Stomach (tissue), 8 donors: ENCODE measurements at regions not wholly inside any gene's neighbourhood (a gene's known extent, or its start where the extent isn't known, plus 50 kb on each side); places are given as distances from the start of the nearest gene placed in this dataset.

Experiments
- DNase-seq, 2 donors: peaks; one replicate each; pipeline versions ENCODE4 v3.0.0 to v3.0.0-alpha.2; 2013 to 2019
- H3K27ac ChIP-seq, 5 donors: fragments of 200-600 bp in 4 of 5; sonication (generic) in 4 of 5; one replicate each; pipeline ENCODE4 v1.5.1; 2013 to 2019; ENCODE audit warnings: mild to moderate bottlenecking in 1 of 5, moderate library complexity in 1 of 5
- H3K27me3 ChIP-seq, 3 donors: fragments of 200-600 bp; sonication (generic); one replicate each; pipeline ENCODE4 v1.5.1; 2017 to 2019; ENCODE audit warnings: mixed run types in 1 of 3
- H3K36me3 ChIP-seq, 4 donors: fragments of 200-600 bp; sonication (generic); 1 replicate in 3 of 4; 2 replicates in 1 of 4; pipeline ENCODE4 v1.5.1; 2016 to 2019
- H3K4me1 ChIP-seq, 4 donors: fragments of 200-600 bp; sonication (generic); one replicate each; pipeline ENCODE4 v1.5.1; 2016 to 2019
- H3K4me3 ChIP-seq, 4 donors: fragments of 200-600 bp; sonication (generic) in 3 of 4; one replicate each; pipeline ENCODE4 v1.5.1; 2016 to 2019; ENCODE audit warnings: mild to moderate bottlenecking in 1 of 4
- H3K9me3 ChIP-seq, 4 donors: fragments of 200-600 bp; sonication (generic); one replicate each; pipeline ENCODE4 v1.5.1; 2016 to 2019
- EP300 ChIP-seq: sonication (generic); formaldehyde crosslinking; IDR thresholded peaks from one replicate; pipeline ENCODE4 v1.6.1; 2017; ENCODE audit warnings: antibody characterized with exemption
- POLR2A ChIP-seq, 4 donors: fragments of 450-650 bp; IDR thresholded peaks; one replicate each; pipeline ENCODE4 v1.6.1; 2016; ENCODE audit warnings: antibody characterized with exemption in 4 of 4, control low read depth in 2 of 4, mild to moderate bottlenecking in 1 of 4, moderate library complexity in 1 of 4
- POLR2AphosphoS5 ChIP-seq, 3 donors: sonication (generic); formaldehyde crosslinking; IDR thresholded peaks; one replicate each; pipeline ENCODE4 v1.6.1; 2016; ENCODE audit warnings: antibody characterized with exemption in 3 of 3
- WGBS, 5 donors: extraction: QIAGEN DNeasy Blood & Tissue Kit in 3 of 5; methylation state at CpG; one replicate each; pipeline versions ENCODE4 v1.1.5 to v1.1.7; 2013 to 2018; 5-methylcytosine and 5-hydroxymethylcytosine counted together
- intact Hi-C: fragments of 100-400 bp; cut with DNase I; formaldehyde crosslinking; loops from one replicate; pipeline ENCODE4 v1.15.1; 2023; ENCODE audit warnings: low total_unique reads
- TF ChIP-seq, protein P1 (sequence below), 7 experiments: fragments of 450-650 bp in 4 of 7; fragments of 200-600 bp in 3 of 7; sonication (generic) in 3 of 7; IDR thresholded peaks; one replicate each; pipeline ENCODE4 v1.5.1; 2016 to 2019; ENCODE audit warnings: antibody characterized with exemption in 7 of 7, control low read depth in 2 of 7, mild to moderate bottlenecking in 1 of 7
- donor health status: healthy with polysubstance abuse.
- donor health status: Bipolar disorder and iron deficiency.
- donor health status: healthy.

DNA sequence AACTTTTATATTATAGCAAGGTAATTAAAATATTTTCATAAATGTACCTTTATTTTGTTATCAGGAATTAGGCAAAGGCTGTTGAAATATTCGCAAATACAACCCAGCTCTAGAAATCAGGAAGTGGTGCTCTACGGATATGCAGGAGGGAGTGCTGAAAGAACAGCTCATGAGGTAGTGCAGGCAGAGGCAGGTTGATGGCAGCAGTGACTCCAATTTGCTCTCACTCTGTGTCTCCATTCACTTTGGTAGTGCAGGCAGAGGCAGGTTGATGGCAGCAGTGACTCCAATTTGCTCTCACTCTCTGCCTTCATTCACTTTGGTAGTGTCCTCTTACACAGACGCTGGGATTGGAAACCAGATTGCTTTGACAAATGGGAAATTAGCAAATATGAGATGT, 277.9 kb downstream of the TRIML1 start:
- no peak overlapping the region for H3K4me3 ChIP-seq
- no peaks in the 10 kb centered on the region for H3K9me3 ChIP-seq
- no peaks in the 10 kb centered on the region for H3K36me3 ChIP-seq
- 26 to 47% (median 36%) methylated on average over 3 of the region's 3 CpGs for WGBS, 5 donors
- H3K27ac ChIP-seq = no peak overlapping the region
- intact Hi-C loops = no loop called here
- H3K27me3 ChIP-seq = no peaks in the 10 kb centered on the region
- peak in 1 of 2 donors; percentile 71 for DNase-seq
- TF ChIP-seq POLR2A (IDR thresholded peaks at IDR 0.05) (no peak), POLR2AphosphoS5 (IDR thresholded peaks at IDR 0.05) (no peak), EP300 (no peak)
- TF ChIP-seq, protein P1, sequence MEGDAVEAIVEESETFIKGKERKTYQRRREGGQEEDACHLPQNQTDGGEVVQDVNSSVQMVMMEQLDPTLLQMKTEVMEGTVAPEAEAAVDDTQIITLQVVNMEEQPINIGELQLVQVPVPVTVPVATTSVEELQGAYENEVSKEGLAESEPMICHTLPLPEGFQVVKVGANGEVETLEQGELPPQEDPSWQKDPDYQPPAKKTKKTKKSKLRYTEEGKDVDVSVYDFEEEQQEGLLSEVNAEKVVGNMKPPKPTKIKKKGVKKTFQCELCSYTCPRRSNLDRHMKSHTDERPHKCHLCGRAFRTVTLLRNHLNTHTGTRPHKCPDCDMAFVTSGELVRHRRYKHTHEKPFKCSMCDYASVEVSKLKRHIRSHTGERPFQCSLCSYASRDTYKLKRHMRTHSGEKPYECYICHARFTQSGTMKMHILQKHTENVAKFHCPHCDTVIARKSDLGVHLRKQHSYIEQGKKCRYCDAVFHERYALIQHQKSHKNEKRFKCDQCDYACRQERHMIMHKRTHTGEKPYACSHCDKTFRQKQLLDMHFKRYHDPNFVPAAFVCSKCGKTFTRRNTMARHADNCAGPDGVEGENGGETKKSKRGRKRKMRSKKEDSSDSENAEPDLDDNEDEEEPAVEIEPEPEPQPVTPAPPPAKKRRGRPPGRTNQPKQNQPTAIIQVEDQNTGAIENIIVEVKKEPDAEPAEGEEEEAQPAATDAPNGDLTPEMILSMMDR (IDR thresholded peaks at IDR 0.05) = no peak
- H3K4me1 ChIP-seq = no peaks in the 10 kb centered on the region

DNA sequence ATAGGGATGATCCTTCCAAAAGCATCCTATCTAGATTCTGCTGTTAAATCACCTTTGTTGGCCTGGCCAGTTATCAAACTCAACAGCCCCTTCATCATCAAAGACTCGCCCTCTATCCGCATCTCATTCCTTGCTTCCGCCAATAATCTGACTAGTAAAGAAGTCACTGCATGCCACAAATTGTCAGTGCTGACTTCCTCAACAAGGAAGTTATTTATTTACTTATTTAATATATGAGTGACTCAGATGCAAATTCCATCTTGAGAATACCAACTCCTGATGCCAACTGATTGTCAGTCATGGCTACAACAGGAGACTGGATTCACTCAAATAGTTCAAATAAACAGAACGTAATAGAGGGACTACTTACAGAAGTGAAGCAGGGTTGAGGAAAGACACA, 283.8 kb downstream of the TRIML1 start:
- TF ChIP-seq POLR2AphosphoS5 (IDR thresholded peaks at IDR 0.05) (no peak), EP300 (no peak), POLR2A (IDR thresholded peaks at IDR 0.05) (no peak)
- TF ChIP-seq, protein P1 (IDR thresholded peaks at IDR 0.05) = no peak
- WGBS, 5 donors = 74 to 89% (median 80%) methylated on average over 4 of the region's 4 CpGs
- no peaks in the 10 kb centered on the region for H3K4me1 ChIP-seq
- H3K36me3 ChIP-seq = no peaks in the 10 kb centered on the region
- no peaks in the 10 kb centered on the region for H3K27me3 ChIP-seq
- H3K9me3 ChIP-seq = no peaks in the 10 kb centered on the region
- H3K4me3 ChIP-seq = no peak overlapping the region
- H3K27ac ChIP-seq = no peak overlapping the region
- no peak for DNase-seq
- intact Hi-C loops = no loop called here

DNA sequence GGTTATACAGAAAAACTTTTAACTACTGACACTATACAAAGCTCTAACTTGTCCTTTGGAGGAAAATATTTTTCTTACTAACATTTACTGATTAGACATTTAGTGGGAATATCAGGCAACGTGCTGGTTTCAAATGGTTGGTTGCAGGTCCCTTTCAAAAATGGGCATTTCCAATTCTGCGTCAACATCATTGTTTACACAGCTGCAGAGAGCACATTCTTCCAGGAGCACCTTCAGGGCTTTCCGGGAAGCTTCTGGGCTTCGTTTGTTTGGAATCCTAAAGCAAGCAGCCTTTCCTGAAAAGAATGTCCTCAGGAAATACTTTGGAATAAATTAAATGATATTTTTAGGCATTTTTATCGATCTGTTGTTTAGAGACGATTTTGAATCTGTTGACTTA, 289.7 kb downstream of the TRIML1 start:
- H3K27me3 ChIP-seq = no peaks in the 10 kb centered on the region
- intact Hi-C loops = no loop called here
- no peaks in the 10 kb centered on the region for H3K36me3 ChIP-seq
- no peaks in the 10 kb centered on the region for H3K4me1 ChIP-seq
- H3K4me3 ChIP-seq = no peak overlapping the region
- TF ChIP-seq POLR2AphosphoS5 (IDR thresholded peaks at IDR 0.05) = peak in 1 of 3 donors; percentile 7
- no peak for TF ChIP-seq EP300
- H3K9me3 ChIP-seq = no peaks in the 10 kb centered on the region
- peak in 1 of 2 donors; percentile 48 for DNase-seq
- 5 to 16% (median 11%) methylated on average over 6 of the region's 6 CpGs for WGBS, 5 donors
- no peak overlapping the region for H3K27ac ChIP-seq

- Histone ChIP-seq H3K36me3 (no peaks in the 10 kb centered on the region), H3K27ac (no peak overlapping the region), H3K4me1 (no peaks in the 10 kb centered on the region), H3K27me3 (no peaks in the 10 kb centered on the region), H3K9me3 (no peaks in the 10 kb centered on the region), H3K4me3 (no peak overlapping the region)
- DNase-seq = no peak
- 63 to 82% (median 75%) methylated on average over 5 of the region's 5 CpGs for WGBS, 5 donors
- TF ChIP-seq, protein P1 (IDR thresholded peaks at IDR 0.05) = no peak
- no peak for TF ChIP-seq POLR2A (IDR thresholded peaks at IDR 0.05)
- no peak for TF ChIP-seq POLR2AphosphoS5 (IDR thresholded peaks at IDR 0.05)
- no peak for TF ChIP-seq EP300
- intact Hi-C loops = no loop called here
Observed at GRCh38 chr4:188429965-188430364, 290.7 kb downstream of the TRIML1 start.

DNA sequence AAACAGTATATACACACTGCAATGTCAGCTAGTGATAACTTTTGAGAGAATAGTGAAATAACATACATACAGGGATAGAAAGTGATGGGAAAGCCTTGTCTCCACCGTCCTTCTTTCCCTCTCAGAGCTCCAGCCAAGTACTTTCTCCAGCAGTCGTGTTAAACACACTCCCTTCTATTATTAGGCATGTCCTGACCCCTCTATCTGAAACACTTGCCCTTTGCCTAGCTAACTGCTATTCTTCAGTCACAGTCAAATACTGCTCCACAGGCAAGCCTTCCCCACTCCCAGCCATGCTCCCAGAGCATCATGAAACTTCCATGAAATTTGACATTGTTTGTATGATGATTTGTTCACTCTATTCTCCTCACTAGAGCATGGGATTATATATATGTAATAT, 291.1 kb downstream of the TRIML1 start:
- TF ChIP-seq EP300 (no peak), POLR2A (IDR thresholded peaks at IDR 0.05) (no peak), POLR2AphosphoS5 (IDR thresholded peaks at IDR 0.05) (no peak)
- TF ChIP-seq, protein P1 (IDR thresholded peaks at IDR 0.05) = no peak
- Histone ChIP-seq H3K27me3 (no peaks in the 10 kb centered on the region), H3K4me3 (no peak overlapping the region), H3K9me3 (no peaks in the 10 kb centered on the region), H3K27ac (no peak overlapping the region), H3K36me3 (no peaks in the 10 kb centered on the region), H3K4me1 (no peaks in the 10 kb centered on the region)
- intact Hi-C loops = no loop called here
- 8 to 24% (median 14%) methylated on average over 2 of the region's 2 CpGs for WGBS, 5 donors
- no peak for DNase-seq
